Endothelial cell of umbilical vein (primary cell): ENCODE measurements at regions not wholly inside any gene's neighbourhood (a gene's known extent, or its start where the extent isn't known, plus 50 kb on each side); places are given as distances from the start of the nearest gene placed in this dataset.

Experiments
- CTCF ChIP-seq, 2 donors: IDR thresholded peaks; 1 replicate in 1 of 2; 2 replicates in 1 of 2; pipeline ENCODE4 v1.5.1; 2011; ENCODE audit warnings: low read length in 2 of 2, mild to moderate bottlenecking in 2 of 2, moderate library complexity in 2 of 2, control low read depth in 1 of 2, inconsistent platforms in 1 of 2, low read depth in 1 of 2; ENCODE audit not compliant: insufficient read depth in 1 of 2; ENCODE audit errors: extremely low read depth in 1 of 2
- FOS ChIP-seq: IDR thresholded peaks from 2 replicates; pipeline ENCODE4 v1.6.1; 2011; ENCODE audit warnings: mild to moderate bottlenecking, low read length, moderate library complexity, borderline replicate concordance; ENCODE audit not compliant: insufficient read depth
- GATA2 ChIP-seq: IDR thresholded peaks from 2 replicates; pipeline ENCODE4 v1.7.0; 2011; ENCODE audit warnings: low read depth, mild to moderate bottlenecking, moderate library complexity, mixed read lengths, low read length; ENCODE audit not compliant: insufficient read length, insufficient read depth
- JUN ChIP-seq: IDR thresholded peaks from 2 replicates; pipeline ENCODE4 v1.6.1; 2011; ENCODE audit warnings: borderline replicate concordance, low read depth; ENCODE audit not compliant: insufficient read length, insufficient read depth
- MAX ChIP-seq: IDR thresholded peaks from 2 replicates; pipeline ENCODE4 v1.6.1; 2011; ENCODE audit not compliant: insufficient read depth, insufficient read length
- POLR2A ChIP-seq: IDR thresholded peaks from 2 replicates; pipeline ENCODE4 v1.6.1; 2012; ENCODE audit warnings: low read depth, mild to moderate bottlenecking, control low read depth, low read length
- POLR2AphosphoS5 ChIP-seq: IDR thresholded peaks from 2 replicates; pipeline ENCODE4 v1.6.1; 2012; ENCODE audit warnings: low read depth, mild to moderate bottlenecking, control low read depth, low read length, moderate library complexity; ENCODE audit not compliant: insufficient read depth

GRCh38 chr21:16476056-16476825 is 746.5 kb downstream of the USP25 start:
- no peak for TF ChIP-seq CTCF (IDR thresholded peaks at IDR 0.05; ENCODE audit: extremely low read depth in 1 of 2, insufficient read depth in 1 of 2, low read depth in 1 of 2, low read length in 2 of 2)
- no peak for TF ChIP-seq POLR2A
- TF ChIP-seq POLR2AphosphoS5 = no peak
- no peak for TF ChIP-seq MAX
- TF ChIP-seq FOS = no peak
- no peak for TF ChIP-seq GATA2
- TF ChIP-seq JUN = no peak
